SU-DHL-6 (cell line): ENCODE measurements at regions not wholly inside any gene's neighbourhood (a gene's known extent, or its start where the extent isn't known, plus 50 kb on each side); places are given as distances from the start of the nearest gene placed in this dataset.

Source experiments
- CTCF ChIP-seq: fragments of 200-600 bp; sonication (generic); IDR thresholded peaks from one replicate; pipeline ENCODE4 v1.5.1; 2017; ENCODE audit warnings: antibody characterized with exemption, mild to moderate bottlenecking, low read length, moderate library complexity; ENCODE audit not compliant: insufficient read depth, poor library complexity, severe bottlenecking
- EZH2phosphoT487 ChIP-seq: fragments of 200-600 bp; sonication (generic), shearing (Covaris generic); conservative IDR thresholded peaks from 2 replicates; pipeline ENCODE4 v1.6.1; 2018; ENCODE audit warnings: mild to moderate bottlenecking, antibody characterized with exemption, low read length, moderate library complexity, mixed read lengths

GRCh38 chr16:62478903-62479458, 442.7 kb upstream of the CDH8 start:
- TF ChIP-seq CTCF (no peak), EZH2phosphoT487 (no peak)
